ENCODE measurements at regions not wholly inside any gene's neighbourhood (a gene's known extent, or its start where the extent isn't known, plus 50 kb on each side); places are given as distances from the start of the nearest gene placed in this dataset.

GRCh38 chrX:39320165-39320564, 518.9 kb downstream of the MID1IP1 start:
- Mint-ChIP-seq H3K27me3 (ENCODE audit: insufficient read depth, unreplicated experiment) (no peaks in the 10 kb centered on the region), H3K27ac (ENCODE audit: unreplicated experiment) (no peak overlapping the region), H3K9me3 (ENCODE audit: unreplicated experiment) (no peaks in the 10 kb centered on the region), H3K4me3 (ENCODE audit: unreplicated experiment) (no peak overlapping the region), H3K36me3 (ENCODE audit: insufficient read depth, unreplicated experiment) (no peaks in the 10 kb centered on the region), H3K4me1 (ENCODE audit: low read depth, unreplicated experiment) (no peaks in the 10 kb centered on the region)
- intact Hi-C loops (cut with micrococcal nuclease; ENCODE audit: unreplicated experiment) = no loop called here
- no peak for DNase-seq
- Histone ChIP-seq H3K4me1 (no peaks in the 10 kb centered on the region), H3K9me3 (no peaks in the 10 kb centered on the region), H3K27me3 (replicated peaks; ENCODE audit: control insufficient read depth, insufficient read depth, low read length) (no peaks in the 10 kb centered on the region), H3K4me3 (ENCODE audit: low read depth, low read length) (no peak overlapping the region), H3K36me3 (ENCODE audit: control insufficient read depth, insufficient read depth, low read length) (no peaks in the 10 kb centered on the region)
- POLR2A ChIA-PET = no interaction called here
- no peak for TF ChIP-seq CTCF (IDR thresholded peaks at IDR 0.05; ENCODE audit: insufficient read depth in 1 of 2, low read depth in 1 of 2, low read length in 1 of 2, severe bottlenecking in 1 of 2, unreplicated experiment in 1 of 2)
- CTCF ChIA-PET = no interaction called here
- no TSS peak for BruUV-seq (replicated peaks)

- TF ChIP-seq CTCF (IDR thresholded peaks at IDR 0.05; ENCODE audit: insufficient read depth in 1 of 2, low read depth in 1 of 2, low read length in 1 of 2, severe bottlenecking in 1 of 2, unreplicated experiment in 1 of 2) = no peak
- no peaks in the 10 kb centered on the region for H3K9me3 Mint-ChIP-seq (ENCODE audit: unreplicated experiment)
- CTCF ChIA-PET = no interaction called here
Measured at GRCh38 chrX:39322496-39322895, 521.2 kb downstream of the MID1IP1 start.

GRCh38 chrX:39324233-39324930, 523.1 kb downstream of the MID1IP1 start:
- Mint-ChIP-seq H3K27me3 (ENCODE audit: insufficient read depth, unreplicated experiment) (no peaks in the 10 kb centered on the region), H3K9me3 (ENCODE audit: unreplicated experiment) (no peaks in the 10 kb centered on the region), H3K4me1 (ENCODE audit: low read depth, unreplicated experiment) (no peaks in the 10 kb centered on the region), H3K36me3 (ENCODE audit: insufficient read depth, unreplicated experiment) (no peaks in the 10 kb centered on the region), H3K4me3 (ENCODE audit: unreplicated experiment) (no peak overlapping the region), H3K27ac (ENCODE audit: unreplicated experiment) (no peak overlapping the region)
- POLR2A ChIA-PET = no interaction called here
- H3K27me3 ChIP-seq (replicated peaks; ENCODE audit: control insufficient read depth, insufficient read depth, low read length) = no peaks in the 10 kb centered on the region
- no peaks in the 10 kb centered on the region for H3K4me1 ChIP-seq
- intact Hi-C loops (cut with micrococcal nuclease; ENCODE audit: unreplicated experiment) = no loop called here
- H3K9me3 ChIP-seq = no peaks in the 10 kb centered on the region
- TF ChIP-seq CTCF (IDR thresholded peaks at IDR 0.05; ENCODE audit: insufficient read depth in 1 of 2, low read depth in 1 of 2, low read length in 1 of 2, severe bottlenecking in 1 of 2, unreplicated experiment in 1 of 2) = no peak
- no peak for DNase-seq
- no peaks in the 10 kb centered on the region for H3K36me3 ChIP-seq (ENCODE audit: control insufficient read depth, insufficient read depth, low read length)
- CTCF ChIA-PET = no interaction called here
- H3K4me3 ChIP-seq (ENCODE audit: low read depth, low read length) = no peak overlapping the region
- no TSS peak for BruUV-seq (replicated peaks)

More at GRCh38 chrX:39322496-39322895, 521.2 kb downstream of the MID1IP1 start:
- BruUV-seq (replicated peaks) = no TSS peak
- Mint-ChIP-seq H3K4me1 (ENCODE audit: low read depth, unreplicated experiment) (no peaks in the 10 kb centered on the region), H3K27me3 (ENCODE audit: insufficient read depth, unreplicated experiment) (no peaks in the 10 kb centered on the region), H3K4me3 (ENCODE audit: unreplicated experiment) (no peak overlapping the region), H3K27ac (ENCODE audit: unreplicated experiment) (no peak overlapping the region), H3K36me3 (ENCODE audit: insufficient read depth, unreplicated experiment) (no peaks in the 10 kb centered on the region)
- no peak for DNase-seq
- Histone ChIP-seq H3K4me1 (no peaks in the 10 kb centered on the region), H3K27me3 (replicated peaks; ENCODE audit: control insufficient read depth, insufficient read depth, low read length) (no peaks in the 10 kb centered on the region), H3K4me3 (ENCODE audit: low read depth, low read length) (no peak overlapping the region), H3K36me3 (ENCODE audit: control insufficient read depth, insufficient read depth, low read length) (no peaks in the 10 kb centered on the region), H3K9me3 (no peaks in the 10 kb centered on the region)
- intact Hi-C loops (cut with micrococcal nuclease; ENCODE audit: unreplicated experiment) = no loop called here
- POLR2A ChIA-PET = no interaction called here

Measured in Caco-2 (cell line).